Stomach (tissue), 8 donors: ENCODE measurements at regions not wholly inside any gene's neighbourhood (a gene's known extent, or its start where the extent isn't known, plus 50 kb on each side); places are given as distances from the start of the nearest gene placed in this dataset.

Source experiments
- DNase-seq, 2 donors: peaks; one replicate each; pipeline versions ENCODE4 v3.0.0 to v3.0.0-alpha.2; 2013 to 2019
- H3K27ac ChIP-seq, 5 donors: fragments of 200-600 bp in 4 of 5; sonication (generic) in 4 of 5; one replicate each; pipeline ENCODE4 v1.5.1; 2013 to 2019; ENCODE audit warnings: mild to moderate bottlenecking in 1 of 5, moderate library complexity in 1 of 5
- H3K27me3 ChIP-seq, 3 donors: fragments of 200-600 bp; sonication (generic); one replicate each; pipeline ENCODE4 v1.5.1; 2017 to 2019; ENCODE audit warnings: mixed run types in 1 of 3
- H3K36me3 ChIP-seq, 4 donors: fragments of 200-600 bp; sonication (generic); 1 replicate in 3 of 4; 2 replicates in 1 of 4; pipeline ENCODE4 v1.5.1; 2016 to 2019
- H3K4me1 ChIP-seq, 4 donors: fragments of 200-600 bp; sonication (generic); one replicate each; pipeline ENCODE4 v1.5.1; 2016 to 2019
- H3K4me3 ChIP-seq, 4 donors: fragments of 200-600 bp; sonication (generic) in 3 of 4; one replicate each; pipeline ENCODE4 v1.5.1; 2016 to 2019; ENCODE audit warnings: mild to moderate bottlenecking in 1 of 4
- H3K9me3 ChIP-seq, 4 donors: fragments of 200-600 bp; sonication (generic); one replicate each; pipeline ENCODE4 v1.5.1; 2016 to 2019
- CTCF ChIP-seq, 7 experiments: fragments of 450-650 bp in 4 of 7; fragments of 200-600 bp in 3 of 7; sonication (generic) in 3 of 7; IDR thresholded peaks; one replicate each; pipeline ENCODE4 v1.5.1; 2016 to 2019; ENCODE audit warnings: antibody characterized with exemption in 7 of 7, control low read depth in 2 of 7, mild to moderate bottlenecking in 1 of 7
- EP300 ChIP-seq: sonication (generic); formaldehyde crosslinking; IDR thresholded peaks from one replicate; pipeline ENCODE4 v1.6.1; 2017; ENCODE audit warnings: antibody characterized with exemption
- POLR2A ChIP-seq, 4 donors: fragments of 450-650 bp; IDR thresholded peaks; one replicate each; pipeline ENCODE4 v1.6.1; 2016; ENCODE audit warnings: antibody characterized with exemption in 4 of 4, control low read depth in 2 of 4, mild to moderate bottlenecking in 1 of 4, moderate library complexity in 1 of 4
- POLR2AphosphoS5 ChIP-seq, 3 donors: sonication (generic); formaldehyde crosslinking; IDR thresholded peaks; one replicate each; pipeline ENCODE4 v1.6.1; 2016; ENCODE audit warnings: antibody characterized with exemption in 3 of 3
- WGBS, 5 donors: extraction: QIAGEN DNeasy Blood & Tissue Kit in 3 of 5; methylation state at CpG; one replicate each; pipeline versions ENCODE4 v1.1.5 to v1.1.7; 2013 to 2018; 5-methylcytosine and 5-hydroxymethylcytosine counted together
- intact Hi-C: fragments of 100-400 bp; cut with DNase I; formaldehyde crosslinking; loops from one replicate; pipeline ENCODE4 v1.15.1; 2023; ENCODE audit warnings: low total_unique reads
- donor health status: healthy with polysubstance abuse.
- donor health status: Bipolar disorder and iron deficiency.
- donor health status: healthy.

GRCh38 chr4:184949020-184949419 lies 69.3 kb upstream of the HELT start:
- no peak for DNase-seq
- no peaks in the 10 kb centered on the region for H3K4me1 ChIP-seq
- TF ChIP-seq CTCF (IDR thresholded peaks at IDR 0.05) = no peak
- no peak for TF ChIP-seq POLR2AphosphoS5 (IDR thresholded peaks at IDR 0.05)
- no peak for TF ChIP-seq EP300
- TF ChIP-seq POLR2A (IDR thresholded peaks at IDR 0.05) = no peak
- H3K9me3 ChIP-seq = no peaks in the 10 kb centered on the region
- no peak overlapping the region for H3K4me3 ChIP-seq
- H3K36me3 ChIP-seq = no peaks in the 10 kb centered on the region
- intact Hi-C loops = no loop called here
- 71 to 85% (median 82%) methylated on average over 2 to 3 of the region's 3 CpGs for WGBS, 5 donors
- H3K27me3 ChIP-seq = peaks cover 0 to 4% (median 0%) of the 10 kb centered on the region in 3 donors
- no peak overlapping the region for H3K27ac ChIP-seq

GRCh38 chr4:184950117-184950830 lies 68.0 kb upstream of the HELT start:
- Histone ChIP-seq H3K4me3 (no peak overlapping the region), H3K9me3 (no peaks in the 10 kb centered on the region), H3K36me3 (no peaks in the 10 kb centered on the region), H3K27ac (no peak overlapping the region), H3K4me1 (no peaks in the 10 kb centered on the region), H3K27me3 (peaks cover 0 to 13% (median 0%) of the 10 kb centered on the region in 3 donors)
- no peak for TF ChIP-seq CTCF (IDR thresholded peaks at IDR 0.05)
- no peak for TF ChIP-seq POLR2AphosphoS5 (IDR thresholded peaks at IDR 0.05)
- TF ChIP-seq POLR2A (IDR thresholded peaks at IDR 0.05) = no peak
- TF ChIP-seq EP300 = no peak
- WGBS, 5 donors = 80 to 93% (median 90%) methylated on average over 9 of the region's 9 CpGs
- DNase-seq = no peak
- intact Hi-C loops = no loop called here

- no peak overlapping the region for H3K27ac ChIP-seq
- DNase-seq = no peak
- WGBS, 5 donors = 81 to 90% (median 85%) methylated on average over 13 of the region's 13 CpGs
- peaks cover 0 to 13% (median 0%) of the 10 kb centered on the region in 3 donors for H3K27me3 ChIP-seq
- intact Hi-C loops = no loop called here
- no peak overlapping the region for H3K4me3 ChIP-seq
- H3K9me3 ChIP-seq = no peaks in the 10 kb centered on the region
- H3K4me1 ChIP-seq = no peaks in the 10 kb centered on the region
- TF ChIP-seq EP300 (no peak), POLR2AphosphoS5 (IDR thresholded peaks at IDR 0.05) (no peak), POLR2A (IDR thresholded peaks at IDR 0.05) (no peak)
- no peaks in the 10 kb centered on the region for H3K36me3 ChIP-seq
Observed at GRCh38 chr4:184950926-184951325, 67.4 kb upstream of the HELT start.

- Histone ChIP-seq H3K27me3 (peaks cover 0 to 13% (median 0%) of the 10 kb centered on the region in 3 donors), H3K9me3 (no peaks in the 10 kb centered on the region), H3K27ac (no peak overlapping the region), H3K4me1 (no peaks in the 10 kb centered on the region), H3K4me3 (no peak overlapping the region), H3K36me3 (no peaks in the 10 kb centered on the region)
- DNase-seq = no peak
- intact Hi-C loops = no loop called here
- TF ChIP-seq POLR2A (IDR thresholded peaks at IDR 0.05) (no peak), POLR2AphosphoS5 (IDR thresholded peaks at IDR 0.05) (no peak), CTCF (IDR thresholded peaks at IDR 0.05) (no peak), EP300 (no peak)
- 91 to 98% (median 94%) methylated on average over 16 to 22 of the region's 22 CpGs for WGBS, 5 donors
Observed at GRCh38 chr4:184951668-184952160, 66.6 kb upstream of the HELT start.

GRCh38 chr4:184952522-184952921 lies 65.8 kb upstream of the HELT start:
- intact Hi-C loops = no loop called here
- no peaks in the 10 kb centered on the region for H3K9me3 ChIP-seq
- H3K4me3 ChIP-seq = no peak overlapping the region
- DNase-seq = no peak
- WGBS, 5 donors = 63 to 89% (median 72%) methylated on average over 5 to 6 of the region's 6 CpGs
- TF ChIP-seq POLR2AphosphoS5 (IDR thresholded peaks at IDR 0.05) (no peak), POLR2A (IDR thresholded peaks at IDR 0.05) (no peak), EP300 (no peak), CTCF (IDR thresholded peaks at IDR 0.05) (no peak)
- no peak overlapping the region for H3K27ac ChIP-seq
- no peaks in the 10 kb centered on the region for H3K4me1 ChIP-seq
- no peaks in the 10 kb centered on the region for H3K36me3 ChIP-seq
- peaks cover 0 to 13% (median 0%) of the 10 kb centered on the region in 3 donors for H3K27me3 ChIP-seq
